Dendritic cell treated with granulocyte-macrophage colony-stimulating factor and Interleukin-4, amounts not matched to agents 40 ng/mL and 50 ng/mL, for 4 days (primary cell): ENCODE measurements at regions not wholly inside any gene's neighbourhood (a gene's known extent, or its start where the extent isn't known, plus 50 kb on each side); places are given as distances from the start of the nearest gene placed in this dataset.

Experiments used
- H3K27ac Mint-ChIP-seq: one replicate; pipeline ENCODE4 v1.8.0; 2022; ENCODE audit warnings: mild to moderate bottlenecking, mixed read lengths
- H3K27me3 Mint-ChIP-seq: one replicate; pipeline ENCODE4 v1.8.0; 2022; ENCODE audit warnings: mild to moderate bottlenecking, mixed read lengths
- H3K36me3 Mint-ChIP-seq: one replicate; pipeline ENCODE4 v1.8.0; 2022; ENCODE audit warnings: low read depth, mixed read lengths
- H3K4me1 Mint-ChIP-seq: one replicate; pipeline ENCODE4 v1.8.0; 2022; ENCODE audit warnings: low read depth, mixed read lengths
- H3K4me3 Mint-ChIP-seq: one replicate; pipeline ENCODE4 v1.8.0; 2022; ENCODE audit warnings: mild to moderate bottlenecking, moderate library complexity, mixed read lengths
- H3K9me3 Mint-ChIP-seq: one replicate; pipeline ENCODE4 v1.8.0; 2022; ENCODE audit warnings: mixed read lengths
- intact Hi-C: fragments of 100-400 bp; cut with micrococcal nuclease; formaldehyde crosslinking; loops from one replicate; pipeline ENCODE4 v1.15.0; 2022

GRCh38 chr3:102224171-102224570, 210.6 kb upstream of the ZPLD1 start:
- no peak overlapping the region for H3K27ac Mint-ChIP-seq
- H3K36me3 Mint-ChIP-seq: no peaks in the 10 kb centered on the region
- H3K9me3 Mint-ChIP-seq: no peaks in the 10 kb centered on the region
- intact Hi-C loops: loop anchor here (2.0 to 10.0 kb wide), 2 partner anchors 415 to 519 kb away; no protein-coding TSS in a partner anchor
- H3K27me3 Mint-ChIP-seq: peaks cover 10% of the 10 kb centered on the region
- H3K4me3 Mint-ChIP-seq: no peak overlapping the region
- H3K4me1 Mint-ChIP-seq: peaks cover 15% of the 10 kb centered on the region

GRCh38 chr3:102225005-102225404, 209.8 kb upstream of the ZPLD1 start:
- intact Hi-C loops: loop anchor here (2.0 to 10.0 kb wide), 2 partner anchors 416 to 520 kb away; no protein-coding TSS in a partner anchor
- Mint-ChIP-seq H3K4me1 (peaks cover 23% of the 10 kb centered on the region), H3K4me3 (no peak overlapping the region), H3K9me3 (no peaks in the 10 kb centered on the region), H3K27me3 (peaks cover 10% of the 10 kb centered on the region), H3K27ac (no peak overlapping the region), H3K36me3 (no peaks in the 10 kb centered on the region)

- intact Hi-C loops: loop anchor here (2.0 to 10.0 kb wide), 2 partner anchors 417 to 521 kb away; no protein-coding TSS in a partner anchor
- peaks cover 26% of the 10 kb centered on the region for H3K4me1 Mint-ChIP-seq
- peaks cover 10% of the 10 kb centered on the region for H3K27me3 Mint-ChIP-seq
- no peak overlapping the region for H3K27ac Mint-ChIP-seq
- no peak overlapping the region for H3K4me3 Mint-ChIP-seq
- no peaks in the 10 kb centered on the region for H3K9me3 Mint-ChIP-seq
- no peaks in the 10 kb centered on the region for H3K36me3 Mint-ChIP-seq
Measured at GRCh38 chr3:102225407-102226132, 209.2 kb upstream of the ZPLD1 start.

GRCh38 chr3:102226463-102226862, 208.4 kb upstream of the ZPLD1 start:
- intact Hi-C loops: loop anchor here (10.0 kb wide), 1 partner anchor 522 kb away; no protein-coding TSS in a partner anchor
- Mint-ChIP-seq H3K4me3 (no peak overlapping the region), H3K27ac (no peak overlapping the region), H3K27me3 (peaks cover 10% of the 10 kb centered on the region), H3K36me3 (no peaks in the 10 kb centered on the region), H3K4me1 (peaks cover 26% of the 10 kb centered on the region), H3K9me3 (no peaks in the 10 kb centered on the region)

GRCh38 chr3:102229062-102229655, 205.7 kb upstream of the ZPLD1 start:
- no peak overlapping the region for H3K4me3 Mint-ChIP-seq
- no peaks in the 10 kb centered on the region for H3K36me3 Mint-ChIP-seq
- no peak overlapping the region for H3K27ac Mint-ChIP-seq
- peaks cover 11% of the 10 kb centered on the region for H3K4me1 Mint-ChIP-seq
- intact Hi-C loops: loop anchor here (2.0 to 10.0 kb wide), 2 partner anchors 308 to 524 kb away; no protein-coding TSS in a partner anchor
- no peaks in the 10 kb centered on the region for H3K9me3 Mint-ChIP-seq
- H3K27me3 Mint-ChIP-seq: peaks cover 3% of the 10 kb centered on the region

GRCh38 chr3:102230057-102230456, 204.8 kb upstream of the ZPLD1 start:
- H3K4me1 Mint-ChIP-seq: peaks cover 11% of the 10 kb centered on the region
- H3K27ac Mint-ChIP-seq: no peak overlapping the region
- H3K27me3 Mint-ChIP-seq: peaks cover 3% of the 10 kb centered on the region
- H3K36me3 Mint-ChIP-seq: no peaks in the 10 kb centered on the region
- intact Hi-C loops: no loop called here
- H3K9me3 Mint-ChIP-seq: no peaks in the 10 kb centered on the region
- H3K4me3 Mint-ChIP-seq: no peak overlapping the region

- no peaks in the 10 kb centered on the region for H3K27me3 Mint-ChIP-seq
Measured at GRCh38 chr3:102233881-102234280, 200.9 kb upstream of the ZPLD1 start.

GRCh38 chr3:102235679-102236078, 199.1 kb upstream of the ZPLD1 start:
- Mint-ChIP-seq H3K27ac (no peak overlapping the region), H3K4me3 (no peak overlapping the region), H3K9me3 (no peaks in the 10 kb centered on the region), H3K36me3 (no peaks in the 10 kb centered on the region), H3K4me1 (no peaks in the 10 kb centered on the region), H3K27me3 (no peaks in the 10 kb centered on the region)
- intact Hi-C loops: loop anchor here (2.0 kb wide), 1 partner anchor 301 kb away; no protein-coding TSS in a partner anchor

More at GRCh38 chr3:102233881-102234280, 200.9 kb upstream of the ZPLD1 start:
- peaks cover 11% of the 10 kb centered on the region for H3K4me1 Mint-ChIP-seq
- H3K36me3 Mint-ChIP-seq: no peaks in the 10 kb centered on the region
- no peak overlapping the region for H3K4me3 Mint-ChIP-seq
- H3K27ac Mint-ChIP-seq: no peak overlapping the region
- no peaks in the 10 kb centered on the region for H3K9me3 Mint-ChIP-seq
- intact Hi-C loops: no loop called here

GRCh38 chr3:102237181-102237580, 197.6 kb upstream of the ZPLD1 start:
- Mint-ChIP-seq H3K36me3 (no peaks in the 10 kb centered on the region), H3K4me3 (no peak overlapping the region), H3K27me3 (no peaks in the 10 kb centered on the region), H3K4me1 (no peaks in the 10 kb centered on the region), H3K27ac (no peak overlapping the region), H3K9me3 (no peaks in the 10 kb centered on the region)
- intact Hi-C loops: loop anchor here (2.0 kb wide), 1 partner anchor 300 kb away; no protein-coding TSS in a partner anchor

- Mint-ChIP-seq H3K9me3 (no peaks in the 10 kb centered on the region), H3K27me3 (no peaks in the 10 kb centered on the region), H3K4me3 (no peak overlapping the region), H3K36me3 (no peaks in the 10 kb centered on the region), H3K27ac (no peak overlapping the region), H3K4me1 (no peaks in the 10 kb centered on the region)
- intact Hi-C loops: loop anchor here (2.0 kb wide), 1 partner anchor 299 kb away; no protein-coding TSS in a partner anchor
Measured at GRCh38 chr3:102237838-102238237, 197.0 kb upstream of the ZPLD1 start.

GRCh38 chr3:102238362-102238761, 196.5 kb upstream of the ZPLD1 start:
- H3K36me3 Mint-ChIP-seq: no peaks in the 10 kb centered on the region
- no peaks in the 10 kb centered on the region for H3K4me1 Mint-ChIP-seq
- no peaks in the 10 kb centered on the region for H3K9me3 Mint-ChIP-seq
- no peaks in the 10 kb centered on the region for H3K27me3 Mint-ChIP-seq
- intact Hi-C loops: no loop called here
- no peak overlapping the region for H3K4me3 Mint-ChIP-seq
- H3K27ac Mint-ChIP-seq: no peak overlapping the region

- Mint-ChIP-seq H3K27me3 (no peaks in the 10 kb centered on the region), H3K4me1 (no peaks in the 10 kb centered on the region), H3K9me3 (no peaks in the 10 kb centered on the region), H3K27ac (no peak overlapping the region), H3K36me3 (no peaks in the 10 kb centered on the region), H3K4me3 (no peak overlapping the region)
- intact Hi-C loops: no loop called here
Measured at GRCh38 chr3:102240720-102241119, 194.1 kb upstream of the ZPLD1 start.

- Mint-ChIP-seq H3K36me3 (no peaks in the 10 kb centered on the region), H3K27me3 (peaks cover 2% of the 10 kb centered on the region), H3K4me1 (no peaks in the 10 kb centered on the region), H3K4me3 (no peak overlapping the region), H3K9me3 (no peaks in the 10 kb centered on the region), H3K27ac (no peak overlapping the region)
- intact Hi-C loops: no loop called here
Measured at GRCh38 chr3:102248981-102249705, 185.7 kb upstream of the ZPLD1 start.

GRCh38 chr3:102255736-102256135, 179.1 kb upstream of the ZPLD1 start:
- no peak overlapping the region for H3K27ac Mint-ChIP-seq
- H3K36me3 Mint-ChIP-seq: no peaks in the 10 kb centered on the region
- no peaks in the 10 kb centered on the region for H3K4me1 Mint-ChIP-seq
- peaks cover 2% of the 10 kb centered on the region for H3K27me3 Mint-ChIP-seq
- no peak overlapping the region for H3K4me3 Mint-ChIP-seq
- no peaks in the 10 kb centered on the region for H3K9me3 Mint-ChIP-seq
- intact Hi-C loops: no loop called here
